ENCODE measurements at regions not wholly inside any gene's neighbourhood (a gene's known extent, or its start where the extent isn't known, plus 50 kb on each side); places are given as distances from the start of the nearest gene placed in this dataset.

- Histone ChIP-seq H3K4me3 (ENCODE audit: low read depth, low read length) (no peak overlapping the region), H3K27me3 (ENCODE audit: insufficient read depth, low read depth, severe bottlenecking) (no peaks in the 10 kb centered on the region), H3K27ac (no peak overlapping the region), H3K36me3 (no peaks in the 10 kb centered on the region), H3K9me3 (ENCODE audit: severe bottlenecking) (no peaks in the 10 kb centered on the region)
- no peak for DNase-seq
- TF ChIP-seq CTCF (IDR thresholded peaks at IDR 0.05; ENCODE audit: low read depth, low read length) = no peak
Observed at GRCh38 chr14:51307551-51307950, 67.5 kb downstream of the TMX1 start.

- Histone ChIP-seq H3K27ac (no peak overlapping the region), H3K36me3 (no peaks in the 10 kb centered on the region), H3K9me3 (ENCODE audit: severe bottlenecking) (no peaks in the 10 kb centered on the region), H3K4me3 (ENCODE audit: low read depth, low read length) (no peak overlapping the region), H3K27me3 (ENCODE audit: insufficient read depth, low read depth, severe bottlenecking) (no peaks in the 10 kb centered on the region)
- TF ChIP-seq CTCF (IDR thresholded peaks at IDR 0.05; ENCODE audit: low read depth, low read length) = no peak
- no peak for DNase-seq
Observed at GRCh38 chr14:51308866-51309265, 68.8 kb downstream of the TMX1 start.

GRCh38 chr14:51310505-51310944 lies 70.5 kb downstream of the TMX1 start:
- no peak for TF ChIP-seq CTCF (IDR thresholded peaks at IDR 0.05; ENCODE audit: low read depth, low read length)
- Histone ChIP-seq H3K27me3 (ENCODE audit: insufficient read depth, low read depth, severe bottlenecking) (no peaks in the 10 kb centered on the region), H3K9me3 (ENCODE audit: severe bottlenecking) (no peaks in the 10 kb centered on the region), H3K36me3 (no peaks in the 10 kb centered on the region), H3K4me3 (ENCODE audit: low read depth, low read length) (no peak overlapping the region), H3K27ac (no peak overlapping the region)
- no peak for DNase-seq

GRCh38 chr14:51314321-51315015 lies 74.4 kb downstream of the TMX1 start:
- Histone ChIP-seq H3K9me3 (ENCODE audit: severe bottlenecking) (no peaks in the 10 kb centered on the region), H3K27me3 (ENCODE audit: insufficient read depth, low read depth, severe bottlenecking) (no peaks in the 10 kb centered on the region), H3K27ac (no peak overlapping the region), H3K36me3 (no peaks in the 10 kb centered on the region), H3K4me3 (ENCODE audit: low read depth, low read length) (no peak overlapping the region)
- TF ChIP-seq CTCF (IDR thresholded peaks at IDR 0.05; ENCODE audit: low read depth, low read length) = no peak
- DNase-seq = no peak

GRCh38 chr14:51317373-51317772 lies 77.3 kb downstream of the TMX1 start:
- H3K27ac ChIP-seq = no peak overlapping the region

More at GRCh38 chr14:51317373-51317772, 77.3 kb downstream of the TMX1 start:
- no peak overlapping the region for H3K4me3 ChIP-seq (ENCODE audit: low read depth, low read length)
- H3K27me3 ChIP-seq (ENCODE audit: insufficient read depth, low read depth, severe bottlenecking) = no peaks in the 10 kb centered on the region
- no peak for DNase-seq
- TF ChIP-seq CTCF (IDR thresholded peaks at IDR 0.05; ENCODE audit: low read depth, low read length) = no peak
- no peaks in the 10 kb centered on the region for H3K36me3 ChIP-seq
- H3K9me3 ChIP-seq (ENCODE audit: severe bottlenecking) = no peaks in the 10 kb centered on the region
